Activated CD8-positive, alpha-beta memory T cell treated with anti-CD3 and anti-CD28 coated beads, Interleukin-2, amount 50 U/mL, for 1 hour (primary cell): ENCODE measurements at regions not wholly inside any gene's neighbourhood (a gene's known extent, or its start where the extent isn't known, plus 50 kb on each side); places are given as distances from the start of the nearest gene placed in this dataset.

ENCODE experiments used
- DNase-seq: peaks from one replicate; pipeline ENCODE4 v3.0.0-alpha.2; 2020; ENCODE audit errors: extremely low read depth

- DNase-seq: no peak
Observed at GRCh38 chr13:44242766-44243165, 130.9 kb upstream of the SERP2 start.

GRCh38 chr13:44243198-44243857, 130.3 kb upstream of the SERP2 start:
- DNase-seq: no peak

GRCh38 chr13:44244288-44244687, 129.3 kb upstream of the SERP2 start:
- no peak for DNase-seq

- no peak for DNase-seq
Observed at GRCh38 chr13:44249431-44249836, 124.2 kb upstream of the SERP2 start.

- no peak for DNase-seq
Observed at GRCh38 chr13:44252938-44253337, 120.7 kb upstream of the SERP2 start.

GRCh38 chr13:44255771-44256364, 117.8 kb upstream of the SERP2 start:
- DNase-seq: no peak

- no peak for DNase-seq
Observed at GRCh38 chr13:44257796-44258195, 115.8 kb upstream of the SERP2 start.

GRCh38 chr13:44259045-44260027, 114.3 kb upstream of the SERP2 start:
- DNase-seq: peak; percentile 47

- DNase-seq: no peak
Observed at GRCh38 chr13:44260336-44260735, 113.3 kb upstream of the SERP2 start.

- DNase-seq: no peak
Observed at GRCh38 chr13:44263751-44264620, 109.6 kb upstream of the SERP2 start.

- DNase-seq: no peak
Observed at GRCh38 chr13:44266305-44266704, 107.3 kb upstream of the SERP2 start.

GRCh38 chr13:44266772-44267171, 106.9 kb upstream of the SERP2 start:
- DNase-seq: no peak

- no peak for DNase-seq
Observed at GRCh38 chr13:44267203-44267602, 106.4 kb upstream of the SERP2 start.

- no peak for DNase-seq
Observed at GRCh38 chr13:44267980-44268379, 105.6 kb upstream of the SERP2 start.

- DNase-seq: no peak
Observed at GRCh38 chr13:44268980-44269379, 104.6 kb upstream of the SERP2 start.

- DNase-seq: no peak
Observed at GRCh38 chr13:44270150-44270549, 103.5 kb upstream of the SERP2 start.

- no peak for DNase-seq
Observed at GRCh38 chr13:44271031-44271455, 102.6 kb upstream of the SERP2 start.

- no peak for DNase-seq
Observed at GRCh38 chr13:44271473-44271872, 102.2 kb upstream of the SERP2 start.

- DNase-seq: no peak
Observed at GRCh38 chr13:44271915-44272341, 101.7 kb upstream of the SERP2 start.

- no peak for DNase-seq
Observed at GRCh38 chr13:44272692-44273091, 100.9 kb upstream of the SERP2 start.

- no peak for DNase-seq
Observed at GRCh38 chr13:44273216-44273615, 100.4 kb upstream of the SERP2 start.
